ENCODE measurements at regions not wholly inside any gene's neighbourhood (a gene's known extent, or its start where the extent isn't known, plus 50 kb on each side); places are given as distances from the start of the nearest gene placed in this dataset.

DNA sequence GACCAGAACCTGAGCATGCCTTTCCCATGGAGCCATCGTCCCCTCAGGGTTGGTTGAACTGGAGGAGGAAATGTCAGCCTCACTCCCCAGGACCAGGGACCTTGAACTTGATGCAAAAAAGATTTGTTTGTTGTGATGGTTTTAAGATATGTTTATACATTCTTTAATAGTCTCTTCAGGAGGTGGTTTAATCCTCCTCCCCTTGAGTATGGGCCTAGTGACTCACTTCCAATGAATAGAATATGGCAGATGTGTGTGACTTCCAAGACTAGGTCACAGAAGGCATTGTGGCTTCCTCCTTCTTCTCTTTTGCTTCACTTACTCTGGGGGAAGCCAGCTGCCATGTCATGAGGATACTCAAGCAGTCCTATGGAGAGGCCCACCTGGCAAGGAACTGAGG is 81.7 kb upstream of the WNT4 start:
- TF ChIP-seq, protein P1, sequence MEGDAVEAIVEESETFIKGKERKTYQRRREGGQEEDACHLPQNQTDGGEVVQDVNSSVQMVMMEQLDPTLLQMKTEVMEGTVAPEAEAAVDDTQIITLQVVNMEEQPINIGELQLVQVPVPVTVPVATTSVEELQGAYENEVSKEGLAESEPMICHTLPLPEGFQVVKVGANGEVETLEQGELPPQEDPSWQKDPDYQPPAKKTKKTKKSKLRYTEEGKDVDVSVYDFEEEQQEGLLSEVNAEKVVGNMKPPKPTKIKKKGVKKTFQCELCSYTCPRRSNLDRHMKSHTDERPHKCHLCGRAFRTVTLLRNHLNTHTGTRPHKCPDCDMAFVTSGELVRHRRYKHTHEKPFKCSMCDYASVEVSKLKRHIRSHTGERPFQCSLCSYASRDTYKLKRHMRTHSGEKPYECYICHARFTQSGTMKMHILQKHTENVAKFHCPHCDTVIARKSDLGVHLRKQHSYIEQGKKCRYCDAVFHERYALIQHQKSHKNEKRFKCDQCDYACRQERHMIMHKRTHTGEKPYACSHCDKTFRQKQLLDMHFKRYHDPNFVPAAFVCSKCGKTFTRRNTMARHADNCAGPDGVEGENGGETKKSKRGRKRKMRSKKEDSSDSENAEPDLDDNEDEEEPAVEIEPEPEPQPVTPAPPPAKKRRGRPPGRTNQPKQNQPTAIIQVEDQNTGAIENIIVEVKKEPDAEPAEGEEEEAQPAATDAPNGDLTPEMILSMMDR (IDR thresholded peaks at IDR 0.05; ENCODE audit: control extremely low read depth, extremely low read depth, low read depth, missing control alignments) = no peak
- POLR2A ChIA-PET = no interaction called here
- CTCF ChIA-PET = no interaction called here
- no peak for DNase-seq (ENCODE audit: extremely low spot score)

DNA sequence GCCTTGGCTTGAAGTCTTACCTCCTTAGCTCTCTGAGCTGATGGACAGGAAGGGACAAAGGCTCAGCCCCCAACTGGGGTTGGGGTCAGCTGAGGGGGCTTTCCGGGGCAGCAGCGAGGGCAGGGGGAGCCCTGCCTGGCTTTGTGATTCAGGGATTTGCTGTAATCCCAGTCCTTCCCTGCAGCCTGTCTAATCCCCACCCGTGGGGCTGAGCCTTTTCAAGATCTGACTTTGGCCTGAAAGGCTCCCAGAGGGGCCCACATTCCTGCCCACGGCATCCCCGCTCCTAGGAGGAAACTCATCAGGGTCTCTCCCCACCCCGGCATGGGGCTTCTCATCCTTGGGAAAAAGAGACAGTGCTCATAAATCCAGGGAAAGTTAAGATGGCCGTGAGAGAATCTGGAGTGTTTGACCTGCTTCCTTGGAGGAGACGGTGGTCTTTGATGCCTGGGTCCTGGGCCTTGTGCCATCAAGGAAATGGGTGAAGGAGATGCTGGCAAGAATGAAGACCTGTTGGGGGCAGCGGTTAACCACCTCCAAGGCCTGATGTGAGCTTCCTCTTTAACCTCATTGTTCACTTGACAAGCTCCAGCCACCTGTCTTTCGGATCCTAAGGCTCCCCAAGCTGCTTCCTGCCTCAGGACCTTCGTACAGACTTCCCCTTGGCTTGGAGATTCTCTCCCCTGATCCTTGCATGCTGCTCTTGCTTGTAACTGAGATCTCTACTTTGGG is 83.1 kb upstream of the WNT4 start:
- no peak for DNase-seq (ENCODE audit: extremely low spot score)
- TF ChIP-seq, protein P1 (IDR thresholded peaks at IDR 0.05; ENCODE audit: control extremely low read depth, extremely low read depth, low read depth, missing control alignments) = no peak
- POLR2A ChIA-PET = no interaction called here
- CTCF ChIA-PET = no interaction called here

DNA sequence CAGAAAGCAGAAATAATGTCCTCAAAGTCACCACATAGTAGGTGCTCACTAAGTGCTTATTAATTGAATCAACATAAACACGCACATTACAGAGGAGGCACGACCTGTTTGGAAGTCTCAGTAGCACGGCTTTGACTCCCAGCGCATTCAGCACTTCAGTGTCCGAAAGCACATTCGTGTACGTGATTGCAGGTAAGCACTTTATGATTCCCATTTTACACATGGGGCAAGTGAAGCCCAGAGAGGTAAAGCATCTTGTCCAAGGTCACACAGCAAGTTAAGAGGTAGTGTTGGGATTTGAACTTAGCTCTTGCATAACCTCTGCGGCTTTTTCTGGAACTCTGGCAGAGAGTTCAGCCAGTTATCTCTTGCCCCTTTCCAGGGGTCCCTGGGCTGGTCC is 85.2 kb upstream of the WNT4 start:
- POLR2A ChIA-PET = no interaction called here
- no peak for DNase-seq (ENCODE audit: extremely low spot score)
- TF ChIP-seq, protein P1 (IDR thresholded peaks at IDR 0.05; ENCODE audit: control extremely low read depth, extremely low read depth, low read depth, missing control alignments) = no peak
- CTCF ChIA-PET = no interaction called here

DNA sequence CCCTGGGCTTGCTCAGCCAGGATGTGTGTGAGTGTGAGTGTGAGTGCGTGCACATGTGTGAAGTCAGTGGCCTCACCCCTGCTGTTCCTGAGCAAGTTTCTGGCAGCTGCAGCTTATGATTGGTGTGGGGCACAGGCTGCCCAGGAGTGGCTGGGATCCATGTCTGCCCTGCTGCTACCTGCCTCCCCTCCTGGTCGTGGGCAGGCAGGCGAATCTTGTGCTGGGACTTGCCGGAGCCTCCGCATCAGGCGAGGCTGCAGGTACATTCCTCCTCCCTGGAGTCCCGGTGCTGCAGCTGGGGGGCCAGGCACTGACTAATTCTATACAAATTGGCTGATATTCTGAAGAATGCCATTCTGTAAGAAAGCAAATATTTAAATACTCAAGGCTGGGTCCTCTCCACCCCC is 85.6 kb upstream of the WNT4 start:
- ChIA-PET POLR2A (no interaction called here), CTCF (no interaction called here)
- TF ChIP-seq, protein P1 (IDR thresholded peaks at IDR 0.05; ENCODE audit: control extremely low read depth, extremely low read depth, low read depth, missing control alignments) = no peak
- no peak for DNase-seq (ENCODE audit: extremely low spot score)

DNA sequence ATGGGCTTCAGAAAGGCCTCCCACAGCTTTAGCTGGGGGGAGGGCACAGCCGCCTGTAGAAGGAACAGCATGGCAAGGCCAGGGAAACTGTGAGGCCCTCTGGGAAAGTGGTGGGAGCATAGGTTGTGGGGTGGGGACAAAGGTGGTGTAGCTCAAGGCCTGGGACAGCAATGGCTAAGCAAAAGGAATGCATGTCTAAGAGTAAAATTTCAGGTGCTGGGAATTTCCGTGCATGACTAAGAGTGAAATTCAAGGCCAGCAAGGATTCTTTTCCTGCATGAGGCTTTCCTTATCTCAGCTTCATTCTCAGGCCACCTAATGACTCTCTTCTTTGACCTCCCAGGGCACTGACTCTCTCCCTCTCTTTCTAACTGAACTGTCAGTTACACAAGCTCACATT is 86.5 kb upstream of the WNT4 start:
- TF ChIP-seq, protein P1 (IDR thresholded peaks at IDR 0.05; ENCODE audit: control extremely low read depth, extremely low read depth, low read depth, missing control alignments) = no peak
- no peak for DNase-seq (ENCODE audit: extremely low spot score)
- ChIA-PET CTCF (no interaction called here), POLR2A (no interaction called here)

DNA sequence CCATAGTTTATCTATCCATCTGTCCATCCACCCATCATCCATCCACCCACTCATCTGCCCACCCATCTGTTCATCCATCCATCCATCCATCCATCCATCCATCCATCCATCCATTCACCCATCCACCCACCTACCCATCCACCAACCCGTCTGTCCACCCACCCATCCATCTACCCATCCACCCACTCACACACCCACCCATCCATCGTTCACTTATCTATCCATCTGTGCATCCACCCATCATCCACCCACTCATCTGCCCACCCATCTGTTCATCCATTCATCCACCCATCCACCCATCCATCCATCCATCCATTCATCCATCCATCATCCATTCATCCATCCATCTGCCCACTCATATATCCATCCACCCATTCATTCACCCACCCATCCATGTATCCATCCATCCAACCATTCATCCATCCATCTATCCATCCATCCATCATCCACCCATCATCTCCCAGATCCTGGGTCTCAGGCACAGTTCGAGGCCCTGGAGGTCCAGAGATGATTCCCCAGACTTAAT is 88.2 kb upstream of the WNT4 start:
- ChIA-PET CTCF (no interaction called here), POLR2A (no interaction called here)
- no peak for DNase-seq (ENCODE audit: extremely low spot score)
- TF ChIP-seq, protein P1 (IDR thresholded peaks at IDR 0.05; ENCODE audit: control extremely low read depth, extremely low read depth, low read depth, missing control alignments) = no peak

Measured in GM10248 (cell line).